SK-N-SH treated with all-trans-retinoic acid at 6 μM for 48 hours (cell line): ENCODE measurements at regions not wholly inside any gene's neighbourhood (a gene's known extent, or its start where the extent isn't known, plus 50 kb on each side); places are given as distances from the start of the nearest gene placed in this dataset.

Source experiments
- ARNTL ChIP-seq: fragments of 450-650 bp; formaldehyde crosslinking; IDR thresholded peaks from 2 replicates; pipeline ENCODE4 v1.5.0; 2020; ENCODE audit warnings: low read depth, mild to moderate bottlenecking, moderate library complexity, borderline replicate concordance
- BACH2 ChIP-seq: fragments of 250-450 bp; sonication (Bioruptor Pico); IDR thresholded peaks from 2 replicates; pipeline ENCODE4 v1.9.0; 2021; ENCODE audit warnings: mild to moderate bottlenecking, borderline replicate concordance
- GLIS3 ChIP-seq: fragments of 250-450 bp; sonication (Bioruptor Pico); IDR thresholded peaks from 2 replicates; pipeline ENCODE4 v1.5.0; 2020; ENCODE audit warnings: mild to moderate bottlenecking, moderate library complexity
- ISL1 ChIP-seq: fragments of 250-450 bp; sonication (Bioruptor Pico); IDR thresholded peaks from 2 replicates; pipeline ENCODE4 v2.1.2; 2022; ENCODE audit warnings: mild to moderate bottlenecking, moderate library complexity
- OSR1 ChIP-seq: fragments of 250-450 bp; sonication (Bioruptor Pico); IDR thresholded peaks from 2 replicates; pipeline ENCODE4 v1.8.0; 2022; ENCODE audit warnings: moderate library complexity, mild to moderate bottlenecking, inconsistent platforms
- PATZ1 ChIP-seq: fragments of 250-450 bp; sonication (Bioruptor Pico); IDR thresholded peaks from 2 replicates; pipeline ENCODE4 v1.8.0; 2020; ENCODE audit warnings: mild to moderate bottlenecking, moderate library complexity, borderline replicate concordance
- TCF4 ChIP-seq: fragments of 250-450 bp; sonication (Bioruptor Pico); IDR thresholded peaks from 2 replicates; pipeline ENCODE4 v1.8.0; 2021; ENCODE audit warnings: mild to moderate bottlenecking, moderate library complexity, borderline replicate concordance
- TOX ChIP-seq: fragments of 250-450 bp; sonication (Bioruptor Pico); IDR thresholded peaks from 2 replicates; pipeline ENCODE4 v1.8.0; 2021; ENCODE audit warnings: mild to moderate bottlenecking, moderate library complexity, borderline replicate concordance
- ZFP3 ChIP-seq: fragments of 250-450 bp; sonication (Bioruptor Pico); IDR thresholded peaks from 2 replicates; pipeline ENCODE4 v1.5.0; 2020; ENCODE audit warnings: mild to moderate bottlenecking, moderate library complexity
- ZFP30 ChIP-seq: fragments of 450-650 bp; formaldehyde crosslinking; IDR thresholded peaks from 2 replicates; pipeline ENCODE4 v1.5.0; 2022; ENCODE audit warnings: mild to moderate bottlenecking, moderate library complexity
- ZNF565 ChIP-seq: fragments of 450-650 bp; formaldehyde crosslinking; conservative IDR thresholded peaks from 2 replicates; pipeline ENCODE4 v1.5.0; 2020; ENCODE audit warnings: low read depth, mild to moderate bottlenecking, moderate library complexity
- TF ChIP-seq, protein P1 (sequence below): fragments of 250-450 bp; sonication (Bioruptor Pico); IDR thresholded peaks from 2 replicates; pipeline ENCODE4 v1.5.1; 2020; ENCODE audit warnings: low read depth, mild to moderate bottlenecking, moderate library complexity
- TF ChIP-seq, protein P2 (sequence below): fragments of 250-450 bp; sonication (Bioruptor Pico); IDR thresholded peaks from 2 replicates; pipeline ENCODE4 v1.8.0; 2021; ENCODE audit warnings: low read depth, mild to moderate bottlenecking, moderate library complexity, borderline replicate concordance

DNA sequence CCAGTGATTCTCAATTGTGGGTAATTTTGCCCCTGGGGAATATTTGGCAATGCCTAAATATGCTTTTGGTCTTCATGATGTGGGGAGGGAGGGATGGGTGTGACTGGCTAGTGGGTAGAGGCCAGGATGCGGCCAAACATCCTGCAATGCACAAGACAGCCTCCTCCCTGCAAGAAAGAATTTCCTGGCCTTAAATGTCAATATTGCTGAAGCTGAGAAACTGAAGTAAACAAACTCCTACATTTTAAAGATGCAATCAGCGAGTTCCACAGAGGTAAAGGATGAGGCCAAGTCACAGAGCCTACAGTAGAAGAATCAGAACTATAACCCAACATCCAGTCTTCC, 272.9 kb upstream of the EPHA4 start:
- no peak for TF ChIP-seq GLIS3 (CRISPR knock-in tag)
- TF ChIP-seq, protein P1, sequence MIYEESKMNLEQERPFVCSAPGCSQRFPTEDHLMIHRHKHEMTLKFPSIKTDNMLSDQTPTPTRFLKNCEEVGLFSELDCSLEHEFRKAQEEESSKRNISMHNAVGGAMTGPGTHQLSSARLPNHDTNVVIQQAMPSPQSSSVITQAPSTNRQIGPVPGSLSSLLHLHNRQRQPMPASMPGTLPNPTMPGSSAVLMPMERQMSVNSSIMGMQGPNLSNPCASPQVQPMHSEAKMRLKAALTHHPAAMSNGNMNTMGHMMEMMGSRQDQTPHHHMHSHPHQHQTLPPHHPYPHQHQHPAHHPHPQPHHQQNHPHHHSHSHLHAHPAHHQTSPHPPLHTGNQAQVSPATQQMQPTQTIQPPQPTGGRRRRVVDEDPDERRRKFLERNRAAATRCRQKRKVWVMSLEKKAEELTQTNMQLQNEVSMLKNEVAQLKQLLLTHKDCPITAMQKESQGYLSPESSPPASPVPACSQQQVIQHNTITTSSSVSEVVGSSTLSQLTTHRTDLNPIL (CRISPR knock-in tag) = no peak
- TF ChIP-seq ISL1 (CRISPR knock-in tag) = no peak
- no peak for TF ChIP-seq TCF4
- TF ChIP-seq, protein P2, sequence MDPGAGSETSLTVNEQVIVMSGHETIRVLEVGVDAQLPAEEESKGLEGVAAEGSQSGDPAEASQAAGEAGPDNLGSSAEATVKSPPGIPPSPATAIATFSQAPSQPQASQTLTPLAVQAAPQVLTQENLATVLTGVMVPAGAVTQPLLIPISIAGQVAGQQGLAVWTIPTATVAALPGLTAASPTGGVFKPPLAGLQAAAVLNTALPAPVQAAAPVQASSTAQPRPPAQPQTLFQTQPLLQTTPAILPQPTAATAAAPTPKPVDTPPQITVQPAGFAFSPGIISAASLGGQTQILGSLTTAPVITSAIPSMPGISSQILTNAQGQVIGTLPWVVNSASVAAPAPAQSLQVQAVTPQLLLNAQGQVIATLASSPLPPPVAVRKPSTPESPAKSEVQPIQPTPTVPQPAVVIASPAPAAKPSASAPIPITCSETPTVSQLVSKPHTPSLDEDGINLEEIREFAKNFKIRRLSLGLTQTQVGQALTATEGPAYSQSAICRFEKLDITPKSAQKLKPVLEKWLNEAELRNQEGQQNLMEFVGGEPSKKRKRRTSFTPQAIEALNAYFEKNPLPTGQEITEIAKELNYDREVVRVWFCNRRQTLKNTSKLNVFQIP (CRISPR knock-in tag) = no peak
- TF ChIP-seq ZFP30 (CRISPR knock-in tag) = no peak
- no peak for TF ChIP-seq ZNF565 (CRISPR knock-in tag)
- no peak for TF ChIP-seq ZFP3 (CRISPR knock-in tag)
- no peak for TF ChIP-seq TOX (CRISPR knock-in tag)
- TF ChIP-seq BACH2 (CRISPR knock-in tag) = no peak
- no peak for TF ChIP-seq OSR1 (CRISPR knock-in tag)
- TF ChIP-seq PATZ1 (CRISPR knock-in tag) = no peak
- TF ChIP-seq ARNTL (CRISPR knock-in tag) = no peak
